GM12878 (cell line): ENCODE measurements at regions not wholly inside any gene's neighbourhood (a gene's known extent, or its start where the extent isn't known, plus 50 kb on each side); places are given as distances from the start of the nearest gene placed in this dataset.

Source experiments
- ATAC-seq: fragments of 200-7000 bp; cut with Tn5 transposase; 3 replicates; pipeline ENCODE4 v1.9.1; 2020; ENCODE audit warnings: mild to moderate bottlenecking, moderate library complexity
- BruUV-seq: library from RNA; stranded (reverse); fragments of 400-500 nt; replicated peaks from 2 replicates; lab custom pipeline; 2021; lab: Mats Ljungman, UMichigan
- CTCF ChIA-PET: fragments of 300-600 bp; sonication (Branson Sonifier 250); formaldehyde crosslinking; extraction: SDS; loops from one replicate; lab custom pipeline; 2021; ENCODE audit warnings: inconsistent platforms; lab: Yijun Ruan, JAX
- POLR2A ChIA-PET: fragments of 350-600 bp; formaldehyde crosslinking; extraction: SDS; loops from one replicate; lab custom pipeline; 2021; ENCODE audit warnings: inconsistent platforms; lab: Charles Lee
- RAD21 ChIA-PET: fragments of 300-600 bp; sonication (Branson Sonifier 250); formaldehyde crosslinking; loops from one replicate; lab custom pipeline; 2023; ENCODE audit warnings: antibody characterized with exemption; ENCODE audit not compliant: unreplicated experiment; lab: Charles Lee
- SMC1A ChIA-PET: fragments of 300-600 bp; sonication (Branson Sonifier 250); formaldehyde crosslinking; loops from one replicate; lab custom pipeline; 2023; ENCODE audit not compliant: unreplicated experiment, uncharacterized antibody; lab: Charles Lee
- DNase-seq: peaks from one replicate; pipeline ENCODE4 v3.0.0-alpha.2; 2011; ENCODE audit warnings: low read depth, low spot score
- FAIRE-seq: peaks from 3 replicates; lab custom pipeline; 2011; peaks lifted over from hg19 to GRCh38; lab: Jason Lieb, UNC
- H2AFZ ChIP-seq: 2 replicates; pipeline ENCODE4 v1.6.0; 2011; ENCODE audit warnings: low read depth, low read length, control low read depth; ENCODE audit not compliant: control insufficient read depth
- H3K27ac ChIP-seq: 2 replicates; pipeline ENCODE4 v1.5.1; 2011; ENCODE audit warnings: control low read depth; ENCODE audit not compliant: control insufficient read depth, insufficient read depth
- H3K27me3 ChIP-seq, 2 experiments: replicated peaks in 1 of 2; 2 replicates each; pipeline versions ENCODE4 v1.6.0 to v1.6.1; 2011; ENCODE audit warnings: low read length in 1 of 2; ENCODE audit not compliant: control insufficient read depth in 2 of 2, insufficient read depth in 2 of 2
- H3K36me3 ChIP-seq, 2 experiments: 2 replicates each; pipeline ENCODE4 v1.5.1; 2011; ENCODE audit warnings: low read length in 1 of 2; ENCODE audit not compliant: control insufficient read depth in 2 of 2, insufficient read depth in 2 of 2
- H3K4me1 ChIP-seq: 2 replicates; pipeline ENCODE4 v1.6.1; 2011; ENCODE audit warnings: mild to moderate bottlenecking, low read length, moderate library complexity, mixed read lengths; ENCODE audit not compliant: control insufficient read depth, insufficient read depth
- H3K4me2 ChIP-seq: 2 replicates; pipeline ENCODE4 v1.6.0; 2011; ENCODE audit warnings: control low read depth; ENCODE audit not compliant: control insufficient read depth, insufficient read depth
- H3K4me3 ChIP-seq: fragments of 200-600 bp; sonication (generic); 2 replicates; pipeline ENCODE4 v1.5.1; 2016
- H3K79me2 ChIP-seq: 2 replicates; pipeline ENCODE4 v1.6.0; 2011; ENCODE audit warnings: low read length; ENCODE audit not compliant: control insufficient read depth, insufficient read depth
- H3K9ac ChIP-seq: 2 replicates; pipeline ENCODE4 v1.8.0; 2011; ENCODE audit warnings: low read length, control low read depth, mixed read lengths; ENCODE audit not compliant: control insufficient read depth, insufficient read depth
- H3K9me3 ChIP-seq: replicated peaks from 3 replicates; pipeline ENCODE4 v1.5.1; 2011; ENCODE audit warnings: mild to moderate bottlenecking, low read length; ENCODE audit not compliant: control insufficient read depth, insufficient read depth
- H4K20me1 ChIP-seq: 2 replicates; pipeline ENCODE4 v1.6.0; 2011; ENCODE audit not compliant: control insufficient read depth, insufficient read depth
- BRCA1 ChIP-seq: IDR thresholded peaks from 2 replicates; pipeline ENCODE4 v1.6.1; 2011; ENCODE audit warnings: low read depth, low read length, improper control_type of control experiment
- CREM ChIP-seq: IDR thresholded peaks from 2 replicates; pipeline ENCODE4 v1.6.1; 2014; ENCODE audit warnings: antibody characterized with exemption, low read depth
- FOS ChIP-seq: IDR thresholded peaks from 3 replicates; pipeline ENCODE4 v1.6.1; 2011; ENCODE audit warnings: borderline replicate concordance; ENCODE audit not compliant: insufficient read length; ENCODE audit errors: extremely low read depth
- HCFC1 ChIP-seq: fragments of 150-350 bp; IDR thresholded peaks from 2 replicates; pipeline ENCODE4 v1.6.1; 2014; ENCODE audit warnings: low read length
- IRF4 ChIP-seq: IDR thresholded peaks from 2 replicates; pipeline ENCODE4 v1.6.1; 2011; ENCODE audit warnings: low read depth, low read length
- JUNB ChIP-seq: IDR thresholded peaks from 2 replicates; pipeline ENCODE4 v1.6.1; 2016; ENCODE audit warnings: antibody characterized with exemption, mild to moderate bottlenecking
- RUNX3 ChIP-seq: IDR thresholded peaks from 2 replicates; pipeline ENCODE4 v1.6.1; 2012; ENCODE audit warnings: low read length, inconsistent platforms
- STAT1 ChIP-seq: fragments of 450-650 bp; conservative IDR thresholded peaks from 2 replicates; pipeline ENCODE4 v1.6.1; 2014; ENCODE audit warnings: antibody characterized with exemption, mild to moderate bottlenecking
- YY1 ChIP-seq: IDR thresholded peaks from 2 replicates; pipeline ENCODE4 v1.6.1; 2011; ENCODE audit warnings: low read depth, mild to moderate bottlenecking, low read length
- WGBS: methylation state at CpG from one replicate; pipeline ENCODE4 v1.1.6; 2016; ENCODE audit warnings: low lambda C conversion rate; ENCODE audit not compliant: insufficient replicate concordance, insufficient coverage; ENCODE audit errors: missing lambda C conversion rate; 5-methylcytosine and 5-hydroxymethylcytosine counted together
- in situ Hi-C: fragments of 300-500 bp; cut with MboI; formaldehyde crosslinking; loops from 9 replicates; pipeline ENCODE4 v1.14.3; 2018; ENCODE audit warnings: mixed read lengths
- intact Hi-C: fragments of 100-400 bp; cut with micrococcal nuclease; formaldehyde crosslinking; loops from one replicate; pipeline ENCODE4 v1.14.2; 2022; ENCODE audit not compliant: unreplicated experiment
- TF ChIP-seq, protein P1 (sequence below): IDR thresholded peaks from 2 replicates; pipeline ENCODE4 v1.6.1; 2012; ENCODE audit warnings: low read length, inconsistent platforms
- TF ChIP-seq, protein P2 (sequence below): IDR thresholded peaks from 2 replicates; pipeline ENCODE4 v1.6.1; 2011; ENCODE audit warnings: low read depth, low read length, improper control_type of control experiment, borderline replicate concordance
- TF ChIP-seq, protein P3 (sequence below): fragments of 450-650 bp; IDR thresholded peaks from 2 replicates; pipeline ENCODE4 v1.6.1; 2017; ENCODE audit warnings: mild to moderate bottlenecking
- TF ChIP-seq, protein P4 (sequence below): IDR thresholded peaks from 2 replicates; pipeline ENCODE4 v1.6.1; 2011; ENCODE audit warnings: borderline replicate concordance, low read depth, mild to moderate bottlenecking, moderate library complexity, low read length; ENCODE audit not compliant: insufficient read depth, poor library complexity, severe bottlenecking

DNA sequence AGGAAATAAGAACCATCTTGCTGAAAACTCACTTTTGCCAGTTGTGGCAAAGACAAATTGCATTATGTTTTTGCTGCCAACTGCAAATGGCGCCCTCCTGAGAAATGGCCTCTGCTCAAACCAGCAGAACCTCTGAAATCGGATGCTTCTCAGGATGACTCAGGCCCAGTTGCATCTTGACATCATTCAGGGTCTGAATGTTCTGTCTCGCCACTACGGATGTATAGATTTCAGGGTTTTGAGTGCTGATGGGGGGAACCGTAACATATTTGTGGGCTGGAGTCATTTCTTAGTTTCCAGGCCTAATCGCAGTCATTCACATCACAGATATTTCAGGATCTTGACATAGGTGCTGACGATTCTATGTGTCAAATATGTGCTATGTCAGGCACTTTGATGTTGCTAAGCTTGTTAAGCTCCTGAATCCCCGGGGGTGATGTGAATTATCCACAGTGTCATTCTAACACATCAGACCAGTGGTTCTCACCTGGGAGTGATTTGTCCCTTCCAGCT, 207.1 kb downstream of the NFATC2 start:
- in situ Hi-C loops (no loop called here), intact Hi-C loops (no loop called here)
- RAD21 ChIA-PET, result no interaction called here
- Histone ChIP-seq H4K20me1 (no peaks in the 10 kb centered on the region), H3K9me3 (no peaks in the 10 kb centered on the region; the same call in 2 of the 3 replicates), H3K4me1 (peaks cover 4% of the 10 kb centered on the region; the same call in 1 of the 2 replicates), H2AFZ (no peak overlapping the region), H3K9ac (no peak overlapping the region), H3K4me2 (no peak overlapping the region; the same call in 1 of the 2 replicates), H3K27ac (no peak overlapping the region), H3K27me3 (no peaks in the 10 kb centered on the region; a peak in 2 of 4 replicates), H3K36me3 (no peaks in the 10 kb centered on the region), H3K79me2 (no peaks in the 10 kb centered on the region), H3K4me3 (no peak overlapping the region)
- POLR2A ChIA-PET, result no interaction called here
- TF ChIP-seq CREM (peak; percentile 51; the same call in 1 of the 2 replicates), JUNB (peak; percentile 69), STAT1 (no peak), IRF4 (0 out of 2 replicates have a peak, but pooled peaks have one; percentile 39), FOS (no peak), YY1 (peak; percentile 90), BRCA1 (no peak), HCFC1 (no peak), RUNX3 (peak; percentile 42; the same call in 1 of the 2 replicates)
- TF ChIP-seq, protein P1, sequence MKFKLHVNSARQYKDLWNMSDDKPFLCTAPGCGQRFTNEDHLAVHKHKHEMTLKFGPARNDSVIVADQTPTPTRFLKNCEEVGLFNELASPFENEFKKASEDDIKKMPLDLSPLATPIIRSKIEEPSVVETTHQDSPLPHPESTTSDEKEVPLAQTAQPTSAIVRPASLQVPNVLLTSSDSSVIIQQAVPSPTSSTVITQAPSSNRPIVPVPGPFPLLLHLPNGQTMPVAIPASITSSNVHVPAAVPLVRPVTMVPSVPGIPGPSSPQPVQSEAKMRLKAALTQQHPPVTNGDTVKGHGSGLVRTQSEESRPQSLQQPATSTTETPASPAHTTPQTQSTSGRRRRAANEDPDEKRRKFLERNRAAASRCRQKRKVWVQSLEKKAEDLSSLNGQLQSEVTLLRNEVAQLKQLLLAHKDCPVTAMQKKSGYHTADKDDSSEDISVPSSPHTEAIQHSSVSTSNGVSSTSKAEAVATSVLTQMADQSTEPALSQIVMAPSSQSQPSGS, result 0 out of 2 replicates have a peak, but pooled peaks have one; percentile 46
- TF ChIP-seq, protein P2, sequence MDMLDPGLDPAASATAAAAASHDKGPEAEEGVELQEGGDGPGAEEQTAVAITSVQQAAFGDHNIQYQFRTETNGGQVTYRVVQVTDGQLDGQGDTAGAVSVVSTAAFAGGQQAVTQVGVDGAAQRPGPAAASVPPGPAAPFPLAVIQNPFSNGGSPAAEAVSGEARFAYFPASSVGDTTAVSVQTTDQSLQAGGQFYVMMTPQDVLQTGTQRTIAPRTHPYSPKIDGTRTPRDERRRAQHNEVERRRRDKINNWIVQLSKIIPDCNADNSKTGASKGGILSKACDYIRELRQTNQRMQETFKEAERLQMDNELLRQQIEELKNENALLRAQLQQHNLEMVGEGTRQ, result no peak
- TF ChIP-seq, protein P3, sequence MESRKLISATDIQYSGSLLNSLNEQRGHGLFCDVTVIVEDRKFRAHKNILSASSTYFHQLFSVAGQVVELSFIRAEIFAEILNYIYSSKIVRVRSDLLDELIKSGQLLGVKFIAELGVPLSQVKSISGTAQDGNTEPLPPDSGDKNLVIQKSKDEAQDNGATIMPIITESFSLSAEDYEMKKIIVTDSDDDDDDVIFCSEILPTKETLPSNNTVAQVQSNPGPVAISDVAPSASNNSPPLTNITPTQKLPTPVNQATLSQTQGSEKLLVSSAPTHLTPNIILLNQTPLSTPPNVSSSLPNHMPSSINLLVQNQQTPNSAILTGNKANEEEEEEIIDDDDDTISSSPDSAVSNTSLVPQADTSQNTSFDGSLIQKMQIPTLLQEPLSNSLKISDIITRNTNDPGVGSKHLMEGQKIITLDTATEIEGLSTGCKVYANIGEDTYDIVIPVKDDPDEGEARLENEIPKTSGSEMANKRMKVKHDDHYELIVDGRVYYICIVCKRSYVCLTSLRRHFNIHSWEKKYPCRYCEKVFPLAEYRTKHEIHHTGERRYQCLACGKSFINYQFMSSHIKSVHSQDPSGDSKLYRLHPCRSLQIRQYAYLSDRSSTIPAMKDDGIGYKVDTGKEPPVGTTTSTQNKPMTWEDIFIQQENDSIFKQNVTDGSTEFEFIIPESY, result no peak
- TF ChIP-seq, protein P4, sequence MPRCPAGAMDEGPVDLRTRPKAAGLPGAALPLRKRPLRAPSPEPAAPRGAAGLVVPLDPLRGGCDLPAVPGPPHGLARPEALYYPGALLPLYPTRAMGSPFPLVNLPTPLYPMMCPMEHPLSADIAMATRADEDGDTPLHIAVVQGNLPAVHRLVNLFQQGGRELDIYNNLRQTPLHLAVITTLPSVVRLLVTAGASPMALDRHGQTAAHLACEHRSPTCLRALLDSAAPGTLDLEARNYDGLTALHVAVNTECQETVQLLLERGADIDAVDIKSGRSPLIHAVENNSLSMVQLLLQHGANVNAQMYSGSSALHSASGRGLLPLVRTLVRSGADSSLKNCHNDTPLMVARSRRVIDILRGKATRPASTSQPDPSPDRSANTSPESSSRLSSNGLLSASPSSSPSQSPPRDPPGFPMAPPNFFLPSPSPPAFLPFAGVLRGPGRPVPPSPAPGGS, result no peak
- SMC1A ChIA-PET, result no interaction called here
- BruUV-seq, result no TSS peak
- ATAC-seq (peak; percentile 94), DNase-seq (no peak), FAIRE-seq (no peak)
- WGBS, result 0% methylated on average over 8 of the region's 8 CpGs
- CTCF ChIA-PET, result interaction anchor here (1.0 kb wide), 1 partner anchor 348 kb away, joined by 3 read pairs; no protein-coding TSS in a partner anchor
